ENCODE measurements at regions not wholly inside any gene's neighbourhood (a gene's known extent, or its start where the extent isn't known, plus 50 kb on each side); places are given as distances from the start of the nearest gene placed in this dataset.

DNA sequence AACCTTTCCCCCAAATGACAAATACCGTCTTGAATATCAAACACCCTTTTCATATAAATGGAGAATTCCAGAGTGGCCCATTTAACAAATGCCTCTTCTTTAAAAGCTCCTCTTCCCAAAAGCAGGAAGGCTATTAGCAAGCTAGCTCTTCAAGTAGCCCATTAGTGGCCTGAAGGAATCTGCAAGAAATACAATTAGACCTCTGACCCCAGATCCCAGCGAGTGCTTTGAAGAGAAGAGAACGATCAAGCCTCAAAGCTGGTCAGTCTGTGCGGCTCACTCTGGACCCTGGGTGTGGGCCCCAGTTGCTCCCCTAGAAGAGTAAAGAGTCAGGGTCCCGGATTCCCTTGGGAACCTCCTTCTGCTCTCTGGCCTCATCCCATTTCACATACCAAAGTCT is 325.6 kb downstream of the NUAK1 start:
- ATAC-seq (ENCODE audit: poor library complexity) (no peak), DNase-seq (no peak)
- H3K4me1 Mint-ChIP-seq (ENCODE audit: low read depth): no peaks in the 10 kb centered on the region
- no peaks in the 10 kb centered on the region for H3K9me3 Mint-ChIP-seq
- H3K36me3 Mint-ChIP-seq (ENCODE audit: low read depth): no peaks in the 10 kb centered on the region
- TF ChIP-seq CTCF (IDR thresholded peaks at IDR 0.05): no peak
- peaks cover 5% of the 10 kb centered on the region for H3K27me3 Mint-ChIP-seq
- Histone ChIP-seq H3K4me1 (ENCODE audit: insufficient read depth, low read length) (no peaks in the 10 kb centered on the region), H3K27ac (ENCODE audit: low read depth in 1 of 2, low read length in 2 of 2) (no peak overlapping the region), H3K9me3 (ENCODE audit: control insufficient read depth in 1 of 2, insufficient read depth in 1 of 2, low read length in 2 of 2) (no peaks in the 10 kb centered on the region), H3K27me3 (ENCODE audit: control insufficient read depth in 1 of 2, insufficient read depth in 2 of 2, low read length in 2 of 2) (no peaks in the 10 kb centered on the region), H3K4me3 (ENCODE audit: low read length) (no peak overlapping the region), H3K36me3 (ENCODE audit: insufficient read depth, low read length) (no peaks in the 10 kb centered on the region)
- intact Hi-C loops (cut with DNase I, micrococcal nuclease): no loop called here
- H3K4me3 Mint-ChIP-seq: no peak overlapping the region
- ChIA-PET CTCF (no interaction called here), POLR2A (no interaction called here)
- no peak overlapping the region for H3K27ac Mint-ChIP-seq

- Histone ChIP-seq H3K9me3 (ENCODE audit: control insufficient read depth in 1 of 2, insufficient read depth in 1 of 2, low read length in 2 of 2) (no peaks in the 10 kb centered on the region), H3K36me3 (ENCODE audit: insufficient read depth, low read length) (no peaks in the 10 kb centered on the region), H3K27ac (ENCODE audit: low read depth in 1 of 2, low read length in 2 of 2) (no peak overlapping the region), H3K4me3 (ENCODE audit: low read length) (no peak overlapping the region), H3K27me3 (ENCODE audit: control insufficient read depth in 1 of 2, insufficient read depth in 2 of 2, low read length in 2 of 2) (no peaks in the 10 kb centered on the region), H3K4me1 (ENCODE audit: insufficient read depth, low read length) (no peaks in the 10 kb centered on the region)
- ChIA-PET CTCF (no interaction called here), POLR2A (no interaction called here)
- intact Hi-C loops (cut with DNase I, micrococcal nuclease): no loop called here
- H3K36me3 Mint-ChIP-seq (ENCODE audit: low read depth): no peaks in the 10 kb centered on the region
- H3K27me3 Mint-ChIP-seq: peaks cover 5% of the 10 kb centered on the region
- no peak overlapping the region for H3K4me3 Mint-ChIP-seq
- no peak for ATAC-seq (ENCODE audit: poor library complexity)
- TF ChIP-seq CTCF (IDR thresholded peaks at IDR 0.05): no peak
- H3K27ac Mint-ChIP-seq: no peak overlapping the region
- no peak for DNase-seq
- no peaks in the 10 kb centered on the region for H3K9me3 Mint-ChIP-seq
- H3K4me1 Mint-ChIP-seq (ENCODE audit: low read depth): no peaks in the 10 kb centered on the region
These were observed 324.5 kb downstream of the NUAK1 start for GRCh38 chr12:105814283-105814682.

DNA sequence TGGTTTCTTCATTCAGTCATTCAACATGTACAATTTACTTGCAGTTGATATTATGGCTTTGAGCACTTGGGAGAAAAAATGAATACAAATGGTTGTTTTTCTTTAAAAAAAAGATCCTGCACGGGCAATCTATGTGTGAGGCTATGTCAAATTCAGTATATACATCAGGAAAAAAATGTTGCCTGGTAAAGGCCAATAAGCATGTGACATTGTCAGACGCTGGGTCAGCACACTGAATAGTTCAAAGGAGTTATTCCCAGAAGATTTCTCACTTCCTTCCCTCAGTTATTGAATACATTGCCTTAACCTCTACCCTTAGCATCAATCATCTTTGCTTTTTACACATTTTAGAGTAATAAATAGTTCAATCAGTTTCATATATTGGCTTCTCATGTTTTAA is 319.2 kb downstream of the NUAK1 start:
- intact Hi-C loops (cut with DNase I, micrococcal nuclease): no loop called here
- H3K36me3 Mint-ChIP-seq (ENCODE audit: low read depth): no peaks in the 10 kb centered on the region
- POLR2A ChIA-PET: no interaction called here

More for the DNA sequence above, 319.2 kb downstream of the NUAK1 start:
- H3K4me3 ChIP-seq (ENCODE audit: low read length): no peak overlapping the region
- H3K4me1 ChIP-seq (ENCODE audit: insufficient read depth, low read length): no peaks in the 10 kb centered on the region
- no peaks in the 10 kb centered on the region for H3K27me3 ChIP-seq (ENCODE audit: control insufficient read depth in 1 of 2, insufficient read depth in 2 of 2, low read length in 2 of 2)
- H3K9me3 ChIP-seq (ENCODE audit: control insufficient read depth in 1 of 2, insufficient read depth in 1 of 2, low read length in 2 of 2): peaks cover 0 to 4% of the 10 kb centered on the region in 2 experiments
- no peaks in the 10 kb centered on the region for H3K36me3 ChIP-seq (ENCODE audit: insufficient read depth, low read length)
- Mint-ChIP-seq H3K4me1 (ENCODE audit: low read depth) (no peaks in the 10 kb centered on the region), H3K27me3 (peaks cover 11% of the 10 kb centered on the region), H3K27ac (no peak overlapping the region), H3K9me3 (peaks cover 1% of the 10 kb centered on the region), H3K4me3 (no peak overlapping the region)
- H3K27ac ChIP-seq (ENCODE audit: low read depth in 1 of 2, low read length in 2 of 2): no peak overlapping the region
- ATAC-seq (ENCODE audit: poor library complexity): no peak
- no peak for TF ChIP-seq CTCF (IDR thresholded peaks at IDR 0.05)
- no peak for DNase-seq
- CTCF ChIA-PET: no interaction called here

Measured in CD4-positive, alpha-beta T cell (primary cell).